ENCODE measurements at regions not wholly inside any gene's neighbourhood (a gene's known extent, or its start where the extent isn't known, plus 50 kb on each side); places are given as distances from the start of the nearest gene placed in this dataset.

GRCh38 chr3:171933441-171933840 lies 90.3 kb downstream of the TMEM212 start:
- Histone ChIP-seq H3K36me3 (ENCODE audit: low read depth) (no peaks in the 10 kb centered on the region), H3K4me1 (ENCODE audit: insufficient read depth, poor library complexity, severe bottlenecking) (peaks cover 4% of the 10 kb centered on the region), H3K27me3 (ENCODE audit: insufficient read depth, poor library complexity, severe bottlenecking) (no peaks in the 10 kb centered on the region), H3K27ac (ENCODE audit: poor library complexity, severe bottlenecking) (no peak overlapping the region), H3K9me3 (ENCODE audit: severe bottlenecking) (no peaks in the 10 kb centered on the region), H3K4me3 (ENCODE audit: severe bottlenecking) (no peak overlapping the region)
- no peak for ATAC-seq (ENCODE audit: low read depth)
- no peak for DNase-seq (ENCODE audit: low spot score)
- TF ChIP-seq CTCF (IDR thresholded peaks at IDR 0.05; ENCODE audit: poor library complexity, severe bottlenecking) = no peak

GRCh38 chr3:171935261-171936123 lies 92.3 kb downstream of the TMEM212 start:
- H3K9me3 ChIP-seq (ENCODE audit: severe bottlenecking) = no peaks in the 10 kb centered on the region
- no peaks in the 10 kb centered on the region for H3K36me3 ChIP-seq (ENCODE audit: low read depth)
- TF ChIP-seq CTCF (IDR thresholded peaks at IDR 0.05; ENCODE audit: poor library complexity, severe bottlenecking) = no peak
- no peaks in the 10 kb centered on the region for H3K27me3 ChIP-seq (ENCODE audit: insufficient read depth, poor library complexity, severe bottlenecking)
- DNase-seq (ENCODE audit: low spot score) = no peak
- H3K4me3 ChIP-seq (ENCODE audit: severe bottlenecking) = no peak overlapping the region
- no peak for ATAC-seq (ENCODE audit: low read depth)
- H3K27ac ChIP-seq (ENCODE audit: poor library complexity, severe bottlenecking) = no peak overlapping the region
- peaks cover 4% of the 10 kb centered on the region for H3K4me1 ChIP-seq (ENCODE audit: insufficient read depth, poor library complexity, severe bottlenecking)

- DNase-seq (ENCODE audit: low spot score) = no peak
- no peak for TF ChIP-seq CTCF (IDR thresholded peaks at IDR 0.05; ENCODE audit: poor library complexity, severe bottlenecking)
- Histone ChIP-seq H3K36me3 (ENCODE audit: low read depth) (no peaks in the 10 kb centered on the region), H3K9me3 (ENCODE audit: severe bottlenecking) (no peaks in the 10 kb centered on the region), H3K4me1 (ENCODE audit: insufficient read depth, poor library complexity, severe bottlenecking) (no peaks in the 10 kb centered on the region), H3K4me3 (ENCODE audit: severe bottlenecking) (no peak overlapping the region), H3K27me3 (ENCODE audit: insufficient read depth, poor library complexity, severe bottlenecking) (no peaks in the 10 kb centered on the region), H3K27ac (ENCODE audit: poor library complexity, severe bottlenecking) (no peak overlapping the region)
- ATAC-seq (ENCODE audit: low read depth) = peak; percentile 66
These were observed 93.2 kb downstream of the TMEM212 start for GRCh38 chr3:171936191-171936841.

- Histone ChIP-seq H3K27me3 (ENCODE audit: insufficient read depth, poor library complexity, severe bottlenecking) (no peaks in the 10 kb centered on the region), H3K27ac (ENCODE audit: poor library complexity, severe bottlenecking) (no peak overlapping the region), H3K4me1 (ENCODE audit: insufficient read depth, poor library complexity, severe bottlenecking) (no peaks in the 10 kb centered on the region), H3K4me3 (ENCODE audit: severe bottlenecking) (no peak overlapping the region), H3K9me3 (ENCODE audit: severe bottlenecking) (no peaks in the 10 kb centered on the region), H3K36me3 (ENCODE audit: low read depth) (no peaks in the 10 kb centered on the region)
- ATAC-seq (ENCODE audit: low read depth) (no peak), DNase-seq (ENCODE audit: low spot score) (no peak)
- TF ChIP-seq CTCF (IDR thresholded peaks at IDR 0.05; ENCODE audit: poor library complexity, severe bottlenecking) = no peak
These were observed 96.4 kb downstream of the TMEM212 start for GRCh38 chr3:171939578-171939977.

Measured in RWPE2 (cell line).